SW480 (cell line): ENCODE measurements at regions not wholly inside any gene's neighbourhood (a gene's known extent, or its start where the extent isn't known, plus 50 kb on each side); places are given as distances from the start of the nearest gene placed in this dataset.
"Not testable (repeated sequence)": the region's sequence is repeated elsewhere in the genome, so short reads cannot be mapped to it uniquely, and the experiment has no call there.

Experiments
- DNase-seq: peaks from one replicate; pipeline ENCODE4 v3.0.0-alpha.2; 2016; ENCODE audit warnings: low spot score

DNA sequence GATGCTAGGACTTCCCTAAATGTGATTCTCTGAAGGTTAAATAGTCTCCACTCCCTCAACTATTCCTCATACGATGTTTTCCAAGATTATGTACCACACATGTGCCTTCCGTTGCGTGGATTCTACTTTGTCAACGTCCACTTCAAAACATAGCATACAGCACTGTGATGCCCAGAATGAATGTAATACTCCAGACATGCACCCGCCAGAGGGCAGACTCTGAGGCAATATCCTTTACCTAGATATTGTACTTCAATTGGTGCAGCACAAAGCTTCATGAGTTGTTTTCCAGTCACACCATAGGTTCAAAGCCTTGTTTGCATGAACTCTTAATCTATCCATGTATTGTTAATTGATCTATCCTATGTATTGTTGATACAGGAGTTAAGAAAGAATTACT lies 201.0 kb upstream of the NABP1 start:
- no peak for DNase-seq

DNA sequence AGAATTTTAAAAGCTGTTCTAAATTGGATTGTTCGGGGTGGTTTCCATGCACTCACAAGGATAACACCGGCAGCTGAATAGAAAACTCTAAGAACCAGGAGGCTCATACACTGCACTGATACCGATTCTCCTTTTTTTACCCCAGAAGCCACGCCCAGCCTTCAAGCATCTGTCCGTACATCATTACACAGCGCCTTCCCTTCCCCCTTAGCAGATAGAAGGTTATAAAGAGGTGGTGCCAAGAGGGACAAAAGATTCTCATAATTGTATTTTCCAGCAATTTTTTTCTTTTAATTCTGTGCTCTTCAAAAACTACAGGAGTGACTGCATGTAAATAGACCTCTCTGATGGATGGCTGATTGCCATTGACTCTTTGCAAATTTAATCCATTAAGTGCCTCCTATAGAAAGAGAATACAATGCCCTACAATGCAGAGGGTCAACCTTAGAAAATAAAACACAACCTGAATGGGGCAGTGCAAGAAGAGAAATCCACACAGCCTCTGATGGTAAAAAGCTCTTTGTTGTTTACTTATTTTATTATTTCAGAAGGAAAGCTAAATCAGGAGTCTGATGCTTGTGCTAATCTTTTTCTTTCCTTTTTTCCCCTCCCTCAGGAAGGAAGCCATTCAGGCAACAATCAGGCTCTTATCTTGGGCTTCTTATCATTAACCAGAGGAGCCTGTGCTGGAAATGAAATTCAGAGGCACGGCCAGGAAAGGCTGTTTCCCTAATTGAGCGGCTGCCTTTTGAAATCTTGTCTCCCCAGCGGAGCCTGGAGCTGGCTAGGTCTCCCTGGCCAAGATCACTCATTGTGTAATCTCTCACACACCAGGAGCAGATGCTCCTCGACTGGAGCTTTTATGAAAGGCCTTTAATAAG lies 198.9 kb upstream of the NABP1 start:
- DNase-seq = no peak

DNA sequence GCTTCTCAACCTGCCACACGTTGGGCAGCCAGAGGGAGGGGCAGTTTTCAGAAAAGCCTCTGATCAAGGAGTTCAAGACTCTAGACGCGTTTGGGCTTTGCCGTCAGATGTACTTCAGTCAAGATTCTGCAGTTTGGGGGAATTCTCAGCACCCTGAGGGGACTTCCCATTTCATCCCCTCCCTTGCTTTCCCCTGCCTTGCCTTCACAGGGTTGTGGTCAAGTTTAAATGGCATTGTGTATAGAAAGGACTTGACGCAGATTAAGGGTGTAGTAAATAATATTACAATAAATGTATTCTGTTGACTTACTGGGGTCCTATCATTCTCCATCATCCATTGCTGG lies 198.3 kb upstream of the NABP1 start:
- no peak for DNase-seq

GRCh38 chr2:191481305-191482070 lies 196.4 kb upstream of the NABP1 start:
- no peak for DNase-seq

- DNase-seq = no peak
Observed at GRCh38 chr2:191483117-191483516, 194.8 kb upstream of the NABP1 start.

DNA sequence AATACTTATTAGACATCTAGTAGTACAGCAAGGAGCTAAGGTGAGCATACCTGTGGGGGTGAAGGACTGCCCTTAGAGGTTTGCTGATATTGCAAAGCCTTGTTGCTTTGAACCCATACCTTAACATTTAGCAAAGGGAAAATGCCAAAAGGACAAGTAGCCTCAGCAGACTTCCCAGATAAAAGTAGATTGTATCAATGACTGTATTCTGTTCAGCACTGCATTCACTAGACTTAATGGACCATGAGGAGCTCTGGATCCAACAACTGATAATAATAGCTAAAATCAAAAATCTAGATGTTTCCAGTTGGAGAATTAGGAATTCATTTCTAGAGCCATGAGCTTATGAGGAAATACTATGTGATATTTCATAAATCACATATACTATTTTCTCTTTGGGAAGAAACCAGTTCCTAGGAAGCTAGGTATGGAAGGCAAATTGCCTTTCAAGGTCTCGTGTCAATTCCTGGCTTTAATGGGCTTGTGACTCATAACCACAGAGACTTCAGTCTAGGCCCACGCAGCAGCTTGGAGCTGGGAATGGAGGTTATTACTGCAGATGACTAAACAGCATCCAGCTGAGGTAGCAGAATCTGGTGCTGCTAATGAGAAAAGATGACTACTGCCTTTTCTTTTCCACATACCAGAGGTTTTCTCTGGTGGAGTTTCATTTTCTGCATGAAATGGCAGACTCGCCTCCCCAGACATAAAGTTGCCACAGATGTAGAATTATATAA lies 191.2 kb upstream of the NABP1 start:
- DNase-seq = peak; percentile 83

- DNase-seq = no peak
Observed at GRCh38 chr2:191488135-191488534, 189.8 kb upstream of the NABP1 start.

GRCh38 chr2:191489177-191489576 lies 188.8 kb upstream of the NABP1 start:
- no peak for DNase-seq

DNA sequence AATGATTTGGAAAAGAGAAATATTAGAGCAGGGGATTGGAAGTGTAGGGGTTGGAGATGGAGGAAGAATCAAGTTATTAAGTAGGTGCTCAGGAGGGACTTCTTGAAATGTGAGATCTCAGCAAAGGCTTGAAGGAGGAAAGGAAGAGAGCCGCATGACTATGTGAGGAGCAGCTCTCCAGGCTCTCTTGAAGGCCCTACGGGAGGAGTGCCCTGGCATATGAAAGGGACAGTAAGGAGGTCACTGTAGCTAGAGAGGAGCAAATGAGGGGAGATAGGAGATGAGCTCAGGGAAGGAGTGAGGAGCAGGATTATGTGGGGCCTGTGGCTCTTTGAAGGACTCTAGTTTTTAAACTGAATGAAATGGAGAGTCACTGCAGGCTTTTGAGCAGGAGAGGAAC lies 181.1 kb upstream of the NABP1 start:
- no peak for DNase-seq

DNA sequence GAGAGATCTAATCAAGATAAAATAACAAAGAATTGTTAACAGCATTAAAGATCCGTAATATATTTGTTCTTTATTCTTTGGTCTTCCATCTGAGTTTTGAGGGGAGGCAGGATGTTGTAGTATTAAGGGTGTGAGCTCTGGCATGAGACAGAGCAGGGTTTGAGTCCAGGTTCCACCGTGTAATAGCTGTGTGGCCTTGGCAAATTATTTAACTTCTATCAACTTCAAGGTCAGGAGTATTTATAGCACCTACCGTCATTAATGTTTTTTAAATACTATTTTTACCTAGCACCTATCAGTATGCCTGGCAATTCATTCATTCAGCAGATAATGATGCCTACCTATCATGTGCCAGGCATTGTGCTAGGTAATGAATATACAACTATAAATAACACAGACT lies 180.1 kb upstream of the NABP1 start:
- DNase-seq = no peak

- DNase-seq = no peak
Observed at GRCh38 chr2:191499050-191499449, 178.9 kb upstream of the NABP1 start.

GRCh38 chr2:191499874-191500565 lies 177.9 kb upstream of the NABP1 start:
- no peak for DNase-seq

- no peak for DNase-seq
Observed at GRCh38 chr2:191500566-191500883, 177.4 kb upstream of the NABP1 start.

DNA sequence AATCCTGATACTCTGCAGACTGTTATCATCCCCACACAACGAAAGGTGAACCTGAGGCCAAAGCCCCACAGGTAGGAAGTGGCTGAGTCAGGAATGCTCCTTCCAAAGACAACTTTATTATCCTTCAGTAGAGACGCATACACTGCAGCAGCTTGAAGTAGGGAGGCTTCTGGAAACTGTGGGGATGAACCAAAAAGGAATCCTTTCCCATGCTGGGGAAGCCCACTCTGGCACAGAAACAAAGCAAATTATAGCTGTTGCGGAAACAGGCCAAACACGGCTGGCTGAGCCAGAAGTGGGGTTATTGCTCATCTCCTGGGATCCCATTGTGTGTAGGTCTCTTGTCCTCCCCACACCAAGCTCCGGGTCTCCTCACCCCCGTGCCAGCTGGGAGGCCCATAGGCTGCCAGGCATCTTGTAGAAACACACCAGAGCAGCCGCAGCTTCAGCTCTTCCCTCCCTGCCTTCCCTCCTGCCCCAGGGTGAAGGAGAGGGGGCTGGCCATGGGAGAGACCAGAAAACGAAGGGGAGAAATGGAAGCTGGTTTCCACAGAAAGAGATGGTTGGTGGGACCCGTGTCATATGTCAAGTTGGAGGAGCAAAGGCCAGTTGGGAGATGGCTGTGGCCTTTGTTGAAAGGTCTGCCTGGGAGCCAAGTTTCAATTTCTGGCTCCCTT lies 176.9 kb upstream of the NABP1 start:
- no peak for DNase-seq

DNA sequence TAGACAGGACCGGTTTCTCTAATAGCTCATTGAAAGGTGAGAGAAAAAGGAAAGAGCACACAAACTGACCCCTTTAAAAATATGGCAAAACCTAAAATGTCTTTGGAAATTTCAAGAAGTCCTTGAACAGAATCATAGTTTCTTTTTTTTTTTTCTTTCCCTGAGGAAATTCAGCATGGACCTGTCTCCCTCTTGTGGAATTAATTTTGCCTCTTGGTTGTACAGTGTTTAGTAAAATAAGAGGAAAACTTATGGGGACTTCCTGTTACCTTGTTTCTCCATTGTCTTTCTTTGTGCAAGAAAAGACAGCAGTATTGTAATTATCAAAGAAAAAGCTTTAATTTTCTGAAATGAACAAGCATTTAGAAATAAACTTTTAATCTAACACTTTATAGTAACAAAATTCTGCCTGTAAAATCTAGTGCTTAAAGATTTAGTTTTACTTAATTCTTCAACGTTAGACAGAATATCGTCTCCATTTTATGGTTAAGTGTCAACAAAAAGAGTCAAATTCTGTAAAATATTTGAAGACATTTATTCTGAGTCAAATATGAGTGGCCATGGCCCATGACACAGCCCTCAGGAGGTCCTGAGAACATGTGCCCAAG lies 176.3 kb upstream of the NABP1 start:
- DNase-seq = peak; percentile 31

- no peak for DNase-seq
Observed at GRCh38 chr2:191506515-191506914, 171.4 kb upstream of the NABP1 start.

DNA sequence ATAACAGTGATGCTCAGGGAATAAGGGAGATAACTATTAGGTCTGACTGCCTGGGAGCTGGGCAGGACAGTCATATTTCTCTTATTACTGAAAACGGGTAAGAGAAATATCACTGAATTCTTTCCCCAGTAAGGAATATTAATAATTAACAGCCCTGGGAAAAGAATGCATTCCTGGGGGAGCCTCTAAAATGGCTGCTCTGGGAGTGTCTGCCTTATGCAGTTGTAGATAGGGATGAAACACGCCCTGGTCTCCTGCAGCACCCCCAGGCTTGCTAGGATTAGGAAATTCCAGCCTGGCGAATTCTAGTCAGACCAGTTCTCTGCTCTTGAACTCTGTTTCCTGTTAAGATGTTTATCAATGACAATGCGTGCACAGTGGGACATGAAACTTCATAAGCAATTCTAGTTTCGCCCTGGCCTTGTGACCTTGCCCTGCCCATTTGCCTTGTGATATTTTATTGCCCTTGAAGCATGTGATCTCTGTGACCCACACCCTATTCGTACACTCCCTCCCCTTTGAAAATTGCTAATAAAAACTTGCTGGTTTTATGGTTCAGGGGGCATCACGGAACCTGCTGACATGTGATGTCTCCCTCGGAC lies 170.6 kb upstream of the NABP1 start:
- not testable (repeated sequence) for DNase-seq

DNA sequence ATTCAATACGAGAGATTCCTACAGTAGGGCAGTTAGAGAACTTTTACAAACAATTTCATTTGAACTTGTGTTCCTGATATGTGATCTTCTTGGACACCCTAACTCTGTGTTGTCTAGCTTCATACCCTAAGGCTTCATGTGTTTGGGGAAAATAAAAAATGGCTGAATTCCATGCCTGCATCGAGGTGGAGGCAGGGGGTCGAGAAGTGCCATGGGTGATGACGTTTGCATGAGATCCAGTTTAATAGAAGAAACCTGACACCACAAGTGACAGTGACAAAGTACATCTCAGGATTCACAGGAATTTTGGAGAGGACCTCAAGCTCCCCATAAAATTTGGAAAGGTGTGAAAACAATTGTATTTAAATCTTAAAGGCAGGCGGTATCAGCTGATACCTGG lies 169.2 kb upstream of the NABP1 start:
- DNase-seq = no peak

DNA sequence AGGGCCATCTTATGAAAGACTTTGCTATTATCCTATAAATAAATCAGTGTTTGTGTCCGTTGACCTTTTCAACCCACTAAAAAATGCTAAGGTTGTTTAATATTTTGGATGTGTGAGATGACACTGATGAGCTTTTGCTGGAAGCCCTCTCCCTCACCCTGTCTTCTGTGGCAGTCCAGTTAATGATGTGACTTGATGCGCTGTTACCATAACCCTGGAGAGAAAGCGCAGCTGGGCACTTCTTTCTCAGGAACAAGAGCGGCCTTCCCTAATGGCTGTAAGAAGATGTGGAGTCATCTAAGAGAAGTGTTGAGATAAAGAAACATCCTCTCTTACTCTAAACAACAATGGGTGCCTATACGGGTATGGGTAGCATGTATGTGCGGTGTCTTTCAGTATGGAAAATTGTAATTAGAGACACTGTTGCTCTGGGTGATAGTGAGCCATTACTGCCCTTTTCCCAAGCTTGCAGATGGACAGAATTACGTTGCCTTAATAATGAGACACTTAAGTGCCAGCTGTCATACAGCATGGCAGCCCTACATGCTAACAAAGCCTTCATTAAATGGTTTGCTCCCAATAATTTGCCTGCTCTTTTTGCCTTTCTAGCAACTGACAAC lies 165.6 kb upstream of the NABP1 start:
- no peak for DNase-seq

GRCh38 chr2:191512874-191513273 lies 165.1 kb upstream of the NABP1 start:
- no peak for DNase-seq
